ENCODE measurements at regions not wholly inside any gene's neighbourhood (a gene's known extent, or its start where the extent isn't known, plus 50 kb on each side); places are given as distances from the start of the nearest gene placed in this dataset.

- H3K4me3 Mint-ChIP-seq, result no peak overlapping the region
- H3K4me1 Mint-ChIP-seq, result peaks cover 0 to 4% (median 1%) of the 10 kb centered on the region in 4 donors
- DNase-seq, result no peak
Observed at GRCh38 chr9:90964101-90965020, 162.7 kb downstream of the SYK start.

GRCh38 chr9:90965226-90966030, 163.8 kb downstream of the SYK start:
- no peaks in the 10 kb centered on the region for H3K4me1 ChIP-seq (ENCODE audit: control insufficient read depth, insufficient read depth, low read length, poor library complexity, severe bottlenecking)
- H3K9me3 Mint-ChIP-seq, result no peaks in the 10 kb centered on the region
- peaks cover 0 to 4% (median 1%) of the 10 kb centered on the region in 4 donors for H3K4me1 Mint-ChIP-seq
- ATAC-seq (ENCODE audit: low read depth in 2 of 2) (no peak), DNase-seq (no peak)
- H3K4me3 ChIP-seq (ENCODE audit: low read depth, low read length), result no peak overlapping the region
- H3K36me3 Mint-ChIP-seq, result no peaks in the 10 kb centered on the region
- no peaks in the 10 kb centered on the region for H3K27me3 ChIP-seq (ENCODE audit: control insufficient read depth, insufficient read depth, low read length)
- H3K4me3 Mint-ChIP-seq, result no peak overlapping the region
- H3K27me3 Mint-ChIP-seq, result peaks cover 13% of the 10 kb centered on the region
- no peaks in the 10 kb centered on the region for H3K9me3 ChIP-seq (ENCODE audit: control insufficient read depth in 2 of 2, low read length in 2 of 2)
- H3K27ac Mint-ChIP-seq, result no peak overlapping the region
- H3K36me3 ChIP-seq (ENCODE audit: control insufficient read depth, insufficient read depth, low read length), result no peaks in the 10 kb centered on the region
- no peak overlapping the region for H3K27ac ChIP-seq (ENCODE audit: insufficient read depth, low read length, poor library complexity, severe bottlenecking)

More at GRCh38 chr9:90964101-90965020, 162.7 kb downstream of the SYK start:
- Histone ChIP-seq H3K4me3 (ENCODE audit: low read depth, low read length) (no peak overlapping the region), H3K9me3 (ENCODE audit: control insufficient read depth in 2 of 2, low read length in 2 of 2) (no peaks in the 10 kb centered on the region), H3K36me3 (ENCODE audit: control insufficient read depth, insufficient read depth, low read length) (no peaks in the 10 kb centered on the region), H3K27ac (ENCODE audit: insufficient read depth, low read length, poor library complexity, severe bottlenecking) (no peak overlapping the region), H3K4me1 (ENCODE audit: control insufficient read depth, insufficient read depth, low read length, poor library complexity, severe bottlenecking) (no peaks in the 10 kb centered on the region), H3K27me3 (ENCODE audit: control insufficient read depth, insufficient read depth, low read length) (no peaks in the 10 kb centered on the region)
- ATAC-seq (ENCODE audit: low read depth in 2 of 2), result no peak
- H3K9me3 Mint-ChIP-seq, result no peaks in the 10 kb centered on the region
- no peaks in the 10 kb centered on the region for H3K36me3 Mint-ChIP-seq
- no peak overlapping the region for H3K27ac Mint-ChIP-seq
- H3K27me3 Mint-ChIP-seq, result peaks cover 17% of the 10 kb centered on the region

- Mint-ChIP-seq H3K4me3 (no peak overlapping the region), H3K4me1 (peaks cover 0 to 4% (median 1%) of the 10 kb centered on the region in 4 donors), H3K27ac (no peak overlapping the region), H3K9me3 (no peaks in the 10 kb centered on the region), H3K27me3 (peaks cover 13% of the 10 kb centered on the region), H3K36me3 (no peaks in the 10 kb centered on the region)
- ATAC-seq (ENCODE audit: low read depth in 2 of 2) (no peak), DNase-seq (no peak)
- Histone ChIP-seq H3K36me3 (ENCODE audit: control insufficient read depth, insufficient read depth, low read length) (no peaks in the 10 kb centered on the region), H3K4me3 (ENCODE audit: low read depth, low read length) (no peak overlapping the region), H3K9me3 (ENCODE audit: control insufficient read depth in 2 of 2, low read length in 2 of 2) (no peaks in the 10 kb centered on the region), H3K4me1 (ENCODE audit: control insufficient read depth, insufficient read depth, low read length, poor library complexity, severe bottlenecking) (no peaks in the 10 kb centered on the region), H3K27ac (ENCODE audit: insufficient read depth, low read length, poor library complexity, severe bottlenecking) (no peak overlapping the region), H3K27me3 (ENCODE audit: control insufficient read depth, insufficient read depth, low read length) (no peaks in the 10 kb centered on the region)
Observed at GRCh38 chr9:90966031-90966290, 164.3 kb downstream of the SYK start.

GRCh38 chr9:90966480-90967144, 165.0 kb downstream of the SYK start:
- no peaks in the 10 kb centered on the region for H3K4me1 ChIP-seq (ENCODE audit: control insufficient read depth, insufficient read depth, low read length, poor library complexity, severe bottlenecking)
- H3K27me3 ChIP-seq (ENCODE audit: control insufficient read depth, insufficient read depth, low read length), result no peaks in the 10 kb centered on the region
- H3K4me3 Mint-ChIP-seq, result no peak overlapping the region
- H3K27ac ChIP-seq (ENCODE audit: insufficient read depth, low read length, poor library complexity, severe bottlenecking), result no peak overlapping the region
- DNase-seq, result no peak
- H3K27me3 Mint-ChIP-seq, result peaks cover 13% of the 10 kb centered on the region
- H3K9me3 Mint-ChIP-seq, result no peaks in the 10 kb centered on the region
- no peak overlapping the region for H3K27ac Mint-ChIP-seq
- no peaks in the 10 kb centered on the region for H3K36me3 ChIP-seq (ENCODE audit: control insufficient read depth, insufficient read depth, low read length)
- no peaks in the 10 kb centered on the region for H3K36me3 Mint-ChIP-seq
- H3K9me3 ChIP-seq (ENCODE audit: control insufficient read depth in 2 of 2, low read length in 2 of 2), result no peaks in the 10 kb centered on the region
- no peak overlapping the region for H3K4me3 ChIP-seq (ENCODE audit: low read depth, low read length)
- peaks cover 0 to 4% (median 1%) of the 10 kb centered on the region in 4 donors for H3K4me1 Mint-ChIP-seq
- ATAC-seq (ENCODE audit: low read depth in 2 of 2), result no peak

- DNase-seq, result no peak
- no peaks in the 10 kb centered on the region for H3K4me1 ChIP-seq (ENCODE audit: control insufficient read depth, insufficient read depth, low read length, poor library complexity, severe bottlenecking)
- H3K27me3 ChIP-seq (ENCODE audit: control insufficient read depth, insufficient read depth, low read length), result no peaks in the 10 kb centered on the region
- no peak overlapping the region for H3K27ac ChIP-seq (ENCODE audit: insufficient read depth, low read length, poor library complexity, severe bottlenecking)
- Mint-ChIP-seq H3K36me3 (no peaks in the 10 kb centered on the region), H3K4me3 (no peak overlapping the region), H3K4me1 (peaks cover 0 to 4% (median 1%) of the 10 kb centered on the region in 4 donors), H3K27me3 (peaks cover 11% of the 10 kb centered on the region), H3K9me3 (no peaks in the 10 kb centered on the region), H3K27ac (peak overlapping the region in 1 of 3 donors; percentile 50)
- no peak for ATAC-seq (ENCODE audit: low read depth in 2 of 2)
- no peak overlapping the region for H3K4me3 ChIP-seq (ENCODE audit: low read depth, low read length)
- H3K9me3 ChIP-seq (ENCODE audit: control insufficient read depth in 2 of 2, low read length in 2 of 2), result no peaks in the 10 kb centered on the region
- no peaks in the 10 kb centered on the region for H3K36me3 ChIP-seq (ENCODE audit: control insufficient read depth, insufficient read depth, low read length)
Observed at GRCh38 chr9:90967145-90967538, 165.5 kb downstream of the SYK start.

GRCh38 chr9:90969021-90969675, 167.5 kb downstream of the SYK start:
- no peak overlapping the region for H3K27ac ChIP-seq (ENCODE audit: insufficient read depth, low read length, poor library complexity, severe bottlenecking)
- H3K4me3 ChIP-seq (ENCODE audit: low read depth, low read length), result no peak overlapping the region
- no peaks in the 10 kb centered on the region for H3K4me1 ChIP-seq (ENCODE audit: control insufficient read depth, insufficient read depth, low read length, poor library complexity, severe bottlenecking)
- Mint-ChIP-seq H3K4me3 (no peak overlapping the region), H3K4me1 (peaks cover 0 to 4% (median 1%) of the 10 kb centered on the region in 4 donors), H3K27me3 (peaks cover 3% of the 10 kb centered on the region), H3K9me3 (no peaks in the 10 kb centered on the region), H3K27ac (no peak overlapping the region), H3K36me3 (no peaks in the 10 kb centered on the region)
- no peaks in the 10 kb centered on the region for H3K36me3 ChIP-seq (ENCODE audit: control insufficient read depth, insufficient read depth, low read length)
- no peaks in the 10 kb centered on the region for H3K27me3 ChIP-seq (ENCODE audit: control insufficient read depth, insufficient read depth, low read length)
- no peak for ATAC-seq (ENCODE audit: low read depth in 2 of 2)
- no peak for DNase-seq
- no peaks in the 10 kb centered on the region for H3K9me3 ChIP-seq (ENCODE audit: control insufficient read depth in 2 of 2, low read length in 2 of 2)

GRCh38 chr9:90970608-90971007, 169.0 kb downstream of the SYK start:
- H3K27ac ChIP-seq (ENCODE audit: insufficient read depth, low read length, poor library complexity, severe bottlenecking), result no peak overlapping the region
- no peak for ATAC-seq (ENCODE audit: low read depth in 2 of 2)
- no peak overlapping the region for H3K27ac Mint-ChIP-seq
- H3K4me1 Mint-ChIP-seq, result peaks cover 0 to 4% (median 1%) of the 10 kb centered on the region in 4 donors
- no peak overlapping the region for H3K4me3 ChIP-seq (ENCODE audit: low read depth, low read length)
- H3K4me3 Mint-ChIP-seq, result no peak overlapping the region
- H3K27me3 Mint-ChIP-seq, result peaks cover 4% of the 10 kb centered on the region
- no peaks in the 10 kb centered on the region for H3K4me1 ChIP-seq (ENCODE audit: control insufficient read depth, insufficient read depth, low read length, poor library complexity, severe bottlenecking)
- no peaks in the 10 kb centered on the region for H3K9me3 ChIP-seq (ENCODE audit: control insufficient read depth in 2 of 2, low read length in 2 of 2)
- no peaks in the 10 kb centered on the region for H3K27me3 ChIP-seq (ENCODE audit: control insufficient read depth, insufficient read depth, low read length)
- no peaks in the 10 kb centered on the region for H3K36me3 ChIP-seq (ENCODE audit: control insufficient read depth, insufficient read depth, low read length)
- DNase-seq, result no peak
- no peaks in the 10 kb centered on the region for H3K36me3 Mint-ChIP-seq
- H3K9me3 Mint-ChIP-seq, result peaks cover 0 to 1% (median 0%) of the 10 kb centered on the region in 7 donors
